Left colon (tissue), 2 donors: ENCODE measurements at regions not wholly inside any gene's neighbourhood (a gene's known extent, or its start where the extent isn't known, plus 50 kb on each side); places are given as distances from the start of the nearest gene placed in this dataset.
"Not testable (repeated sequence)": the region's sequence is repeated elsewhere in the genome, so short reads cannot be mapped to it uniquely, and the experiment has no call there.

Source experiments
- ATAC-seq: fragments of 200-7000 bp; cut with Tn5 transposase; one replicate; pipeline ENCODE4 v1.9.1; 2020; ENCODE audit warnings: mild to moderate bottlenecking, moderate library complexity
- DNase-seq, 2 donors: peaks; one replicate each; pipeline ENCODE4 v3.0.0-alpha.2; 2020
- intact Hi-C, 2 donors: fragments of 100-400 bp; cut with DNase I in 1 of 2; cut with micrococcal nuclease in 1 of 2; formaldehyde crosslinking; loops; one replicate each; pipeline versions ENCODE4 v1.11.2 to v1.14.0; 2022; cut with DNase I, micrococcal nuclease
- donor health status: DM: no; HTN: no; CAD: no.
- donor health status: DM: yes; HTN: yes; CAD: no.

GRCh38 chr7:142641252-142641651 lies 108.0 kb upstream of the PRSS1 start:
- intact Hi-C loops, ATAC-seq, DNase-seq: not testable (repeated sequence)

DNA sequence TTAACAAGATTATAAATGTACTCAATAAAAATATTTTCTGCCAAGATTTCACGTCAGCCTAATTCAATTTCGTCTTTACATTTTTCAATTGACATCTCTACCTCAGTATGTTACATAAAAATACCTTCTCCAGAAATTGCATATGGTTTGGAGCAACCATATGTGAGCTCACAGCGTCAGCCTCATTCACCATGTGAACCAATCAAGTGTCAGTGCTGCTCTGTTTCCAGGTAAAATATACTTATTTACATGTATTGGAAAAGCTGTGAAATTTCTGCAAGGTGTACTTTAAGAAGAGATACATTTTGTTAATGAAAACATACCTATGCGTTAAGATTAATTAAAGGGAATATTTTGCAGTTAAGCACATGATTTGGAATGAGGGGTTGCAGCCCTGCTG lies 110.7 kb upstream of the PRSS1 start:
- intact Hi-C loops = loop anchor here in 1 of 2 donors (10.0 kb wide), 1 partner anchor 146 kb away; no protein-coding TSS in a partner anchor
- ATAC-seq = no peak
- no peak for DNase-seq

- ATAC-seq (no peak), DNase-seq (no peak)
- intact Hi-C loops = loop anchor here in 1 of 2 donors (10.0 kb wide), 1 partner anchor 148 kb away; no protein-coding TSS in a partner anchor
These were observed 112.0 kb upstream of the PRSS1 start for GRCh38 chr7:142637240-142637639.

GRCh38 chr7:142636751-142637150 lies 112.5 kb upstream of the PRSS1 start:
- ATAC-seq = no peak
- DNase-seq = no peak
- intact Hi-C loops = loop anchor here in 1 of 2 donors (10.0 kb wide), 1 partner anchor 148 kb away; no protein-coding TSS in a partner anchor

- not testable (repeated sequence) for DNase-seq, ATAC-seq
- intact Hi-C loops = loop anchor here in 1 of 2 donors (10.0 kb wide), 1 partner anchor 149 kb away; no protein-coding TSS in a partner anchor
These were observed 113.2 kb upstream of the PRSS1 start for GRCh38 chr7:142636107-142636506.

GRCh38 chr7:142632271-142633134 lies 116.8 kb upstream of the PRSS1 start:
- peak; percentile 84 for ATAC-seq
- intact Hi-C loops = loop anchor here in 1 of 2 donors (10.0 kb wide), 1 partner anchor 152 kb away; no protein-coding TSS in a partner anchor
- DNase-seq = peak in 1 of 2 donors; percentile 55

GRCh38 chr7:142629588-142630260 lies 119.5 kb upstream of the PRSS1 start:
- DNase-seq = no peak
- intact Hi-C loops = loop anchor here in 1 of 2 donors (10.0 kb wide), 1 partner anchor 155 kb away; no protein-coding TSS in a partner anchor
- no peak for ATAC-seq

DNA sequence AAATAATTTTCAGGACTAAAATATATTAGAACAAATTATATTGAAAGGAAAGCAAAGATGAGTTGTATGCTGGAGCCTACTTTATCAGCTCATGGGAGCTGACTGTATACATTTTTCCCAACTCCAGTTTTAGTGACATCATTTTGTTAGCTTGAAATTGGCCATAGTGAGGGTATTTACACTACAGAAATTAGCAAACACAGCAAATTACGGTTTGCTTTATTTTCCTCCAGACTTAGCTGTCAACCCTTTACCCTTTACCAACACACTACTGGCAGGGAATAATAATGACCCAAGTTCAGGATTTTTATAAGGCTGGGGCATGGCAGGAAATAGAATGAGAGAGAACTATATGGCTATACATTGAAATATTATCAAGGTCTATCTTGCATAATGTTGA lies 120.3 kb upstream of the PRSS1 start:
- intact Hi-C loops = no loop called here
- ATAC-seq = no peak
- DNase-seq = no peak

- intact Hi-C loops, ATAC-seq, DNase-seq: not testable (repeated sequence)
These were observed 122.0 kb upstream of the PRSS1 start for GRCh38 chr7:142627223-142627622.

DNA sequence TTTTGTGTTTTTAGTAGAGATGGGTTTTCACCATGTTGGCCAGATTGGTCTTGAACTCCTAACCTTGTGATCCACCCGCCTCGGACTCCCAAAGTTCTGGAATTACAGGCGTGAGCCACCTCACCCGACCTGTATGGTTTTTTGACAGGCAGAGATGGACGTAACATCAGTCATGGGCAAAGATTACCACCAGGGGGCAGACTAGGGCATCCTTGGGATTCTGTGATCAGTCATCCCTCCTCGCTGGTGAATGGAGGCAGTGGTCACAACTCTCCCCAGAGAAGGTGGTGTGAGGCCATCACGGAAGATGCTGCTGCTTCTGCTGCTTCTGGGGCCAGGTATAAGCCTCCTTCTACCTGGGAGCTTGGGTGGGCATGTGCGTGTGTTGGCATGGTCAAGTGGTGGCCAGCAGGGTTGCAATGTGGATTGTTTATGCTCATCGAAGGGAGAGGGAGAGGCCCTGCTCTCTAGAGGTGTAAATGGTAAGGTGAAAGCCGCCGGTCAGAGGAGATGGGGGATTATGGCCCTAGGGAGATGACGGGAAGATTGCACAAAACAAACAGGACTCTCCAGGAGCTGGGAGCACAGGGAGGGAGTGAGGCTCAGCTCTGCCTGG lies 122.7 kb upstream of the PRSS1 start:
- intact Hi-C loops = no loop called here
- ATAC-seq (peak; percentile 68), DNase-seq (peak in 1 of 2 donors; percentile 69)

DNA sequence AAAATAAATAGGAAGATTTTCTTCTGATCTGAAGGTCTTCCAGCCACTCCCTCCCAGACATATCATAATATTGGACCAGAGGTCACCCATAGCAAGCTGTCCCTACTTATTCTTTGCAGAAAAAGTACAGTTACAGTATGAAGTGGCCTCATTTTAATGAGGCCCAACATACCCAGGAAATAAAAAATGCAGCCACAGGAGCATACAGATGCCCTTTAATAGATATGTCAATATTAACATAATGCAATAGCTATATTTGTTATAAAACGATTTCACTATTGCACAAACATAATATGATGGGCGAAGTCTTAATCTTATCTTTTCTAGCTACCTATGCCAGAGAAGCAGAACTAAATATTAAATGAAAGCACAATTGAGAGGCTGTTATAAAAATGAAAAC lies 124.1 kb upstream of the PRSS1 start:
- intact Hi-C loops, DNase-seq: not testable (repeated sequence)
- ATAC-seq = peak; percentile 83

DNA sequence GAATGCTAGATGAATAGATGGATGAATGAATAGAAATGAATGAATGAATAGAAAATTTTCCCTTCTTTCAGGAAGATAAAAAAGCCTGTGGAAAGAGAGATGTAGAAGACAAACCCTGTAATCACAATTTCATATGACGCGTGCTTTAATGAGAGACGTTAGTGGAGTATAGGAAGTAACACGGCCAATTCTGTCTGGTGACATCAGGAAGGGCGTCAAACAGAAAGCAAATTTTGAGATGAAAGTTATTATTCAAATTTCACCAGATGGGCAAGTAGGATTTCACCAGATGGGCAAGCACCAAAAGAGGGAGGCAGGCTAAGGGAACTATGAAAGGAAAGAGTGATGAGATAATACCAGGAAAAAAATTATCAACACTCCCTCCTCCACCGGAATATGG lies 128.9 kb upstream of the PRSS1 start:
- no peak for ATAC-seq
- intact Hi-C loops = no loop called here

GRCh38 chr7:142618655-142619351 lies 130.5 kb upstream of the PRSS1 start:
- DNase-seq = no peak
- intact Hi-C loops = no loop called here
- ATAC-seq = no peak

More for the DNA sequence above, 128.9 kb upstream of the PRSS1 start:
- DNase-seq = no peak

- ATAC-seq (no peak), DNase-seq (no peak)
- intact Hi-C loops = no loop called here
These were observed 132.4 kb upstream of the PRSS1 start for GRCh38 chr7:142616842-142617241.

GRCh38 chr7:142616121-142616643 lies 133.1 kb upstream of the PRSS1 start:
- ATAC-seq (no peak), DNase-seq (no peak)
- intact Hi-C loops = no loop called here

DNA sequence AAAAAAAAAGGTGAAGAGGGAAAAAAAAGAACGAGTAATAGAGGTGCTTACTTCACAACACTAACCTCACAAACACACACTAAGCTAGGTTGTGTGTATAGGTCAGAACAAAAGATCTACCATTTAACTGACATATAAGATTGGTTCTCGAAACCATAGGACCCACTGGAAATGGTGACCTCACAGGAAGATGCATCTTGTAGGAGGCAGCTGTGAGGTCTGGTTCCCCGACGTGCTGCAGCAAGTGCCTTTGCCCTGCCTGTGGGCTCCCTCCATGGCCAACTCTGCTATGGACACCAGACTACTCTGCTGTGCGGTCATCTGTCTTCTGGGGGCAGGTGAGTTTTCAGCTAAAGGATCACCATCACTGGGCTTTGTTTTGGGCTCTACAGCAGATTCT lies 133.8 kb upstream of the PRSS1 start:
- ATAC-seq = no peak
- intact Hi-C loops = no loop called here
- no peak for DNase-seq

- DNase-seq = no peak
- no peak for ATAC-seq
- intact Hi-C loops = no loop called here
These were observed 135.2 kb upstream of the PRSS1 start for GRCh38 chr7:142614116-142614515.

DNA sequence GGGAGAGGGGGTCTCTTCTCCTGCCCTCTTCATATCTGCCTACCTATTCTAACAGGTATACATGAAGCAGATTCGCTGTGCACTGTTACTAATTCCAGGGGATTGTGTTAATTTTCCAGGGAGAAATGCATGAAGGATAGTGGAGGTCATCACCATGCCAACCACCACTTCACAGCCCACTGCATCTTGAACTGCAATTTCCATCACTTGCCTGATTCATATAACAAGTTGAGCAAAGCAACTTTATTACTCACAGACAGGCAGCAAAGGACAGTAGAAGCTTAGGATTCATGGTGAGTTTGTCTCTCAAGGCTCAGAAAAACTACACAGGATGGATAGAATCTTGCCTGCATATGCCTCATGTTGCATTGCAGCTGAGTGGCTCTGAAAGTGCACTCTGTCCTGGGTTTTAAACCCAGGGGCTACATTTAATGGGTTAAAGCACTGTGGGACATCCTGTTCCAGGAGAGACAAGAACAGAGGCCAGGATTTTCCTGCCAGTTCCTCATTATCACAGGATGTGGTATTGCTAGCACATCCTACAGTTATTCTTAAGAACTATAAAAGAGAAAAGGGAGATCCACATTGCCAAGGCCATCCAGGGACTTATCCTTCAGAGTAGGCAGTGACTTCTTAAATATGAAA lies 136.9 kb upstream of the PRSS1 start:
- DNase-seq (no peak), ATAC-seq (no peak)
- intact Hi-C loops = no loop called here
